Lower leg skin (tissue), 4 donors: ENCODE measurements at regions not wholly inside any gene's neighbourhood (a gene's known extent, or its start where the extent isn't known, plus 50 kb on each side); places are given as distances from the start of the nearest gene placed in this dataset.
A peak's percentile ranks its signal among the peaks of the same experiment; 100 is the strongest.

Experiments
- DNase-seq, 2 donors: peaks; one replicate each; pipeline ENCODE4 v3.0.0-alpha.2; 2019; ENCODE audit warnings: low spot score in 2 of 2
- H3K4me3 ChIP-seq: fragments of 200-600 bp; sonication (generic); 2 replicates; pipeline ENCODE4 v1.5.1; 2017; ENCODE audit warnings: mild to moderate bottlenecking, low read depth; ENCODE audit not compliant: poor library complexity, severe bottlenecking
- POLR2A ChIP-seq, 2 donors: fragments of 450-650 bp; IDR thresholded peaks; one replicate each; pipeline ENCODE4 v1.6.1; 2016 to 2017; ENCODE audit warnings: antibody characterized with exemption in 2 of 2, mild to moderate bottlenecking in 1 of 2, moderate library complexity in 1 of 2
- WGBS, 2 donors: methylation state at CpG; one replicate each; pipeline ENCODE4 v1.1.5; 2018; 5-methylcytosine and 5-hydroxymethylcytosine counted together
- intact Hi-C: fragments of 100-400 bp; cut with DNase I; formaldehyde crosslinking; loops from one replicate; pipeline ENCODE4 v1.15.0; 2023; ENCODE audit warnings: low total_unique reads
- TF ChIP-seq, protein P1 (sequence below), 3 donors: fragments of 450-650 bp; IDR thresholded peaks; one replicate each; pipeline ENCODE4 v1.5.1; 2016; ENCODE audit warnings: antibody characterized with exemption in 3 of 3, mild to moderate bottlenecking in 3 of 3, moderate library complexity in 2 of 3

DNA sequence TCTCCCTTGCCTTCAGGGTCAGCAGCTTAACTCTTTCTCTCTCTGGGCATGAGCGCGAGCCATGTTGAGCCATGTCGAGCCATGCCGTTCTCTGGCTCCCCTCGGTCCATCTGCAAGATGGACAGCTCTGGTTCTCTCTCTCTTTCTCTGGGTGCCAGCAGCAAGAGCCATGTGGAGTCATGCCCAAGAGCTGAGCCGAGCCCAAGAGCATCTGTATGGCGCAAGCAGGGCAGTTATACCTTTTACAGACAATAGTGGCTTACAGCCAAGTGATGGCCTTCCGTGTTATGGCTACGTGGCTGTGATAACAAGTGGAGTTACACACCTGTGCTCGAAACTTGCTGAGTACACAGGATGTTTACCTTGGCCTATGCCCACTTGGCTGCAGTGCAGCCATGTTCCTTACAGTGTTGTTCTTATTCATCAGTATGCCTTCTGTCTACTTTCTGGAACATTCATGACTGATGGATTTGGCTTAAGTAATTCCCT is 327.7 kb downstream of the GLRX3 start:
- 63 to 78% methylated on average over 10 of the region's 10 CpGs for WGBS, 2 donors
- TF ChIP-seq, protein P1, sequence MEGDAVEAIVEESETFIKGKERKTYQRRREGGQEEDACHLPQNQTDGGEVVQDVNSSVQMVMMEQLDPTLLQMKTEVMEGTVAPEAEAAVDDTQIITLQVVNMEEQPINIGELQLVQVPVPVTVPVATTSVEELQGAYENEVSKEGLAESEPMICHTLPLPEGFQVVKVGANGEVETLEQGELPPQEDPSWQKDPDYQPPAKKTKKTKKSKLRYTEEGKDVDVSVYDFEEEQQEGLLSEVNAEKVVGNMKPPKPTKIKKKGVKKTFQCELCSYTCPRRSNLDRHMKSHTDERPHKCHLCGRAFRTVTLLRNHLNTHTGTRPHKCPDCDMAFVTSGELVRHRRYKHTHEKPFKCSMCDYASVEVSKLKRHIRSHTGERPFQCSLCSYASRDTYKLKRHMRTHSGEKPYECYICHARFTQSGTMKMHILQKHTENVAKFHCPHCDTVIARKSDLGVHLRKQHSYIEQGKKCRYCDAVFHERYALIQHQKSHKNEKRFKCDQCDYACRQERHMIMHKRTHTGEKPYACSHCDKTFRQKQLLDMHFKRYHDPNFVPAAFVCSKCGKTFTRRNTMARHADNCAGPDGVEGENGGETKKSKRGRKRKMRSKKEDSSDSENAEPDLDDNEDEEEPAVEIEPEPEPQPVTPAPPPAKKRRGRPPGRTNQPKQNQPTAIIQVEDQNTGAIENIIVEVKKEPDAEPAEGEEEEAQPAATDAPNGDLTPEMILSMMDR (IDR thresholded peaks at IDR 0.05), result no peak
- TF ChIP-seq POLR2A (IDR thresholded peaks at IDR 0.05), result no peak
- no peak overlapping the region for H3K4me3 ChIP-seq
- DNase-seq, result peak in 1 of 2 donors; percentile 39
- intact Hi-C loops, result no loop called here

DNA sequence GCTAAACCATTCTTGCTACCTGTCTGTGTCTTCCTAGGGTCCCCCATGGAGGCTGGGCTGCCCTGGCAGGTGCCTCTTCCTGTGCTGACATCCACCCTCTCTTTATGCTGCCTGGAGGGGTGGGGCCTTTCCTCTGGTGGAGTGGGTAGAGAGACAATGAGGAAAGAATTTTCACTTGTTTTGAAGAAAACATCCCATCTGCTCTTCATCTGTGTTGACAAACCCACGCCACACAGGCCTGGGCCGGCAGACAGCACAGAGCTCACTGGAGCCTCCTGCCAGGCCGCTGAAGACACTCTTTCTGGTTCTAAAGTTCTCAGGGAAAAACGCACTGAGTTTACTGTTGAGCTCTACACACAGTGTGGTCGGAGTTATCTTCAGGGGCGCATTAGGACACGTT is 328.2 kb downstream of the GLRX3 start:
- WGBS, 2 donors, result 61 to 67% methylated on average over 7 of the region's 7 CpGs
- intact Hi-C loops, result no loop called here
- no peak overlapping the region for H3K4me3 ChIP-seq
- peak in 1 of 2 donors; percentile 40 for DNase-seq
- TF ChIP-seq POLR2A (IDR thresholded peaks at IDR 0.05), result no peak
- TF ChIP-seq, protein P1 (IDR thresholded peaks at IDR 0.05), result no peak

- no peak for TF ChIP-seq POLR2A (IDR thresholded peaks at IDR 0.05)
- TF ChIP-seq, protein P1 (IDR thresholded peaks at IDR 0.05), result no peak
- no peak overlapping the region for H3K4me3 ChIP-seq
- intact Hi-C loops, result no loop called here
- WGBS, 2 donors, result 94% methylated on average over 12 of the region's 12 CpGs
- DNase-seq, result peak in 1 of 2 donors; percentile 6
Measured at GRCh38 chr10:130466271-130466997, 330.2 kb downstream of the GLRX3 start.

GRCh38 chr10:130470286-130470685 is 334.1 kb downstream of the GLRX3 start:
- DNase-seq, result peak in 1 of 2 donors; percentile 18
- TF ChIP-seq, protein P1 (IDR thresholded peaks at IDR 0.05), result no peak
- TF ChIP-seq POLR2A (IDR thresholded peaks at IDR 0.05), result no peak
- 79 to 92% methylated on average over 5 of the region's 5 CpGs for WGBS, 2 donors
- intact Hi-C loops, result no loop called here
- H3K4me3 ChIP-seq, result no peak overlapping the region

GRCh38 chr10:130470973-130471372 is 334.8 kb downstream of the GLRX3 start:
- 73 to 79% methylated on average over 6 of the region's 6 CpGs for WGBS, 2 donors
- no peak overlapping the region for H3K4me3 ChIP-seq
- intact Hi-C loops, result no loop called here
- peak in 1 of 2 donors; percentile 45 for DNase-seq
- TF ChIP-seq POLR2A (IDR thresholded peaks at IDR 0.05), result no peak
- TF ChIP-seq, protein P1 (IDR thresholded peaks at IDR 0.05), result no peak
